Heart left ventricle (tissue), 16 donors: ENCODE measurements at regions not wholly inside any gene's neighbourhood (a gene's known extent, or its start where the extent isn't known, plus 50 kb on each side); places are given as distances from the start of the nearest gene placed in this dataset.

Source experiments
- ATAC-seq, 4 donors: fragments of 200-7000 bp; cut with Tn5 transposase; one replicate each; pipeline ENCODE4 v1.9.1; 2020 to 2022; ENCODE audit warnings: moderate library complexity in 4 of 4, mild to moderate bottlenecking in 3 of 4, moderate number of reproducible peaks in 1 of 4
- DNase-seq, 5 donors: peaks; one replicate each; pipeline ENCODE4 v3.0.0-alpha.2; 2020
- H3K27ac ChIP-seq, 12 donors: fragments of 200-600 bp; sonication (generic) in 4 of 12; one replicate each; pipeline versions ENCODE4 v1.5.0 to v1.8.0; 2016 to 2022; ENCODE audit warnings: mild to moderate bottlenecking in 2 of 12
- H3K27me3 ChIP-seq, 9 donors: fragments of 200-600 bp; sonication (generic) in 2 of 9; one replicate each; pipeline versions ENCODE4 v1.5.1 to v1.8.0; 2016 to 2022; ENCODE audit warnings: mild to moderate bottlenecking in 3 of 9
- H3K36me3 ChIP-seq, 9 donors: fragments of 200-600 bp; sonication (generic) in 2 of 9; one replicate each; pipeline versions ENCODE4 v1.5.0 to v1.8.0; 2018 to 2022; ENCODE audit warnings: mild to moderate bottlenecking in 2 of 9
- H3K4me1 ChIP-seq, 12 donors: fragments of 200-600 bp; sonication (generic) in 4 of 12; one replicate each; pipeline versions ENCODE4 v1.5.0 to v1.8.0; 2016 to 2022; ENCODE audit warnings: mild to moderate bottlenecking in 3 of 12
- H3K4me3 ChIP-seq, 12 donors: fragments of 200-600 bp; sonication (generic) in 4 of 12; one replicate each; pipeline versions ENCODE4 v1.5.0 to v1.8.0; 2017 to 2022; ENCODE audit warnings: mild to moderate bottlenecking in 9 of 12, moderate library complexity in 4 of 12
- H3K9me3 ChIP-seq, 12 donors: fragments of 200-600 bp; sonication (generic) in 4 of 12; one replicate each; pipeline versions ENCODE4 v1.5.0 to v1.8.0; 2016 to 2022; ENCODE audit warnings: mild to moderate bottlenecking in 1 of 12
- POLR2A ChIP-seq, 2 donors: fragments of 450-650 bp; IDR thresholded peaks; one replicate each; pipeline ENCODE4 v1.6.1; 2017; ENCODE audit warnings: antibody characterized with exemption in 2 of 2, mild to moderate bottlenecking in 2 of 2, moderate library complexity in 2 of 2
- WGBS, 4 donors: extraction: QIAGEN DNeasy Blood & Tissue Kit in 2 of 4; methylation state at CpG; one replicate each; pipeline versions ENCODE4 v1.1.5 to v1.1.7; 2013 to 2018; 5-methylcytosine and 5-hydroxymethylcytosine counted together
- intact Hi-C, 10 donors: fragments of 100-400 bp; cut with DNase I; formaldehyde crosslinking; loops; one replicate each; pipeline versions ENCODE4 v1.11.1 to v1.14.2; 2022
- TF ChIP-seq, protein P1 (sequence below), 12 donors: fragments of 200-600 bp; sonication (generic) in 4 of 12; IDR thresholded peaks; one replicate each; pipeline versions ENCODE4 v1.5.0 to v1.8.0; 2018 to 2022; ENCODE audit warnings: antibody characterized with exemption in 12 of 12, mild to moderate bottlenecking in 5 of 12
- donor health status: ischemic (EF 13 %, LVEDD 7.1; RV severe dilation, severe dysfunction).
- donor health status: healthy with polysubstance abuse.
- donor health status: DM: no; HTN: yes; CAD: no.
- donor health status: DM: no; HTN: no; CAD: no.
- donor health status: ischemic (EF 25% LVEDD 6.9; RV normal size, moderate dysfunction).
- donor health status: ischemic (EF 25% LVEDD 5.7; RV mildly dilated, moderate dysfunction).
- donor health status: healthy.
- donor health status: DM: yes; HTN: yes; CAD: no.
- donor health status: ischemic (EF 35%, LVEDD 5.7; RV mildly dilated, moderate dysfunction).
- donor health status: nonischemic (EF 11% LVEDD 7.7; RV severe dilation, severe dysfunction).
- donor health status: DM: yes; HTN: yes; CAD: no.
- donor health status: PGD.
- donor health status: ischemic (EF 29% LVEDD 5.4; RV normal size, mild dysfunction).
- donor health status: nonischemic (EF 23%, LVEDD 6.1; RV moderate dilation, normal function).

- Histone ChIP-seq H3K36me3 (no peaks in the 10 kb centered on the region), H3K27ac (no peak overlapping the region), H3K4me1 (no peaks in the 10 kb centered on the region), H3K4me3 (no peak overlapping the region), H3K9me3 (no peaks in the 10 kb centered on the region), H3K27me3 (peaks cover 0 to 13% (median 0%) of the 10 kb centered on the region in 9 donors)
- no peak for TF ChIP-seq POLR2A (IDR thresholded peaks at IDR 0.05)
- TF ChIP-seq, protein P1, sequence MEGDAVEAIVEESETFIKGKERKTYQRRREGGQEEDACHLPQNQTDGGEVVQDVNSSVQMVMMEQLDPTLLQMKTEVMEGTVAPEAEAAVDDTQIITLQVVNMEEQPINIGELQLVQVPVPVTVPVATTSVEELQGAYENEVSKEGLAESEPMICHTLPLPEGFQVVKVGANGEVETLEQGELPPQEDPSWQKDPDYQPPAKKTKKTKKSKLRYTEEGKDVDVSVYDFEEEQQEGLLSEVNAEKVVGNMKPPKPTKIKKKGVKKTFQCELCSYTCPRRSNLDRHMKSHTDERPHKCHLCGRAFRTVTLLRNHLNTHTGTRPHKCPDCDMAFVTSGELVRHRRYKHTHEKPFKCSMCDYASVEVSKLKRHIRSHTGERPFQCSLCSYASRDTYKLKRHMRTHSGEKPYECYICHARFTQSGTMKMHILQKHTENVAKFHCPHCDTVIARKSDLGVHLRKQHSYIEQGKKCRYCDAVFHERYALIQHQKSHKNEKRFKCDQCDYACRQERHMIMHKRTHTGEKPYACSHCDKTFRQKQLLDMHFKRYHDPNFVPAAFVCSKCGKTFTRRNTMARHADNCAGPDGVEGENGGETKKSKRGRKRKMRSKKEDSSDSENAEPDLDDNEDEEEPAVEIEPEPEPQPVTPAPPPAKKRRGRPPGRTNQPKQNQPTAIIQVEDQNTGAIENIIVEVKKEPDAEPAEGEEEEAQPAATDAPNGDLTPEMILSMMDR (IDR thresholded peaks at IDR 0.05) = no peak
- DNase-seq (no peak), ATAC-seq (no peak)
- intact Hi-C loops = no loop called here
- WGBS, 4 donors = 55 to 69% (median 58%) methylated on average over 4 of the region's 4 CpGs
Observed at GRCh38 chr7:131867461-131867860, 311.0 kb upstream of the PODXL start.

GRCh38 chr7:131865911-131866310, 309.5 kb upstream of the PODXL start:
- no peak for DNase-seq
- Histone ChIP-seq H3K4me3 (no peak overlapping the region), H3K27me3 (peaks cover 0 to 10% (median 0%) of the 10 kb centered on the region in 9 donors), H3K4me1 (peaks cover 0 to 4% (median 0%) of the 10 kb centered on the region in 12 donors), H3K36me3 (no peaks in the 10 kb centered on the region), H3K9me3 (no peaks in the 10 kb centered on the region), H3K27ac (no peak overlapping the region)
- 92 to 97% (median 95%) methylated on average over 2 of the region's 2 CpGs for WGBS, 4 donors
- intact Hi-C loops = no loop called here
- TF ChIP-seq, protein P1 (IDR thresholded peaks at IDR 0.05) = no peak
- TF ChIP-seq POLR2A (IDR thresholded peaks at IDR 0.05) = no peak
- ATAC-seq = no peak

- no peak for TF ChIP-seq POLR2A (IDR thresholded peaks at IDR 0.05)
- TF ChIP-seq, protein P1 (IDR thresholded peaks at IDR 0.05) = no peak
- 41 to 62% (median 50%) methylated on average over 4 of the region's 4 CpGs for WGBS, 4 donors
- intact Hi-C loops = no loop called here
- Histone ChIP-seq H3K9me3 (no peaks in the 10 kb centered on the region), H3K27ac (no peak overlapping the region), H3K4me3 (no peak overlapping the region), H3K4me1 (peaks cover 0 to 4% (median 0%) of the 10 kb centered on the region in 12 donors), H3K27me3 (peaks cover 0 to 3% (median 0%) of the 10 kb centered on the region in 9 donors), H3K36me3 (no peaks in the 10 kb centered on the region)
- DNase-seq (no peak), ATAC-seq (no peak)
Observed at GRCh38 chr7:131861620-131862346, 305.4 kb upstream of the PODXL start.

- Histone ChIP-seq H3K4me1 (peaks cover 0 to 4% (median 0%) of the 10 kb centered on the region in 12 donors), H3K27ac (no peak overlapping the region), H3K36me3 (no peaks in the 10 kb centered on the region), H3K9me3 (peaks cover 0 to 13% (median 2%) of the 10 kb centered on the region in 12 donors), H3K4me3 (no peak overlapping the region), H3K27me3 (no peaks in the 10 kb centered on the region)
- peak in 3 of 4 donors; percentile 68 to 87 (median 86) for ATAC-seq
- intact Hi-C loops = no loop called here
- peak in 4 of 5 donors; percentile 36 to 64 (median 36) for DNase-seq
- TF ChIP-seq, protein P1 (IDR thresholded peaks at IDR 0.05) = peak; percentile 65 to 87 (median 73)
- no peak for TF ChIP-seq POLR2A (IDR thresholded peaks at IDR 0.05)
- 13 to 20% (median 18%) methylated on average over 6 of the region's 6 CpGs for WGBS, 4 donors
Observed at GRCh38 chr7:131859147-131859821, 302.9 kb upstream of the PODXL start.
